ENCODE measurements at regions not wholly inside any gene's neighbourhood (a gene's known extent, or its start where the extent isn't known, plus 50 kb on each side); places are given as distances from the start of the nearest gene placed in this dataset.

GRCh38 chr20:39646874-39647413 is 684.8 kb downstream of the DHX35 start:
- Histone ChIP-seq H3K27ac (ENCODE audit: low read length) (no peak overlapping the region), H3K36me3 (ENCODE audit: control insufficient read depth, low read depth, low read length) (no peaks in the 10 kb centered on the region), H3K9me3 (ENCODE audit: control insufficient read depth, low read depth, low read length) (no peaks in the 10 kb centered on the region), H3K9ac (ENCODE audit: low read length) (no peak overlapping the region), H3K27me3 (ENCODE audit: control insufficient read depth, insufficient read depth, low read length) (no peaks in the 10 kb centered on the region), H3K4me1 (ENCODE audit: control insufficient read depth, low read depth, low read length) (peaks cover 13% of the 10 kb centered on the region), H3K4me3 (ENCODE audit: low read length) (no peak overlapping the region)

- H3K27me3 ChIP-seq (ENCODE audit: control insufficient read depth, insufficient read depth, low read length): no peaks in the 10 kb centered on the region
- no peak overlapping the region for H3K27ac ChIP-seq (ENCODE audit: low read length)
- no peaks in the 10 kb centered on the region for H3K9me3 ChIP-seq (ENCODE audit: control insufficient read depth, low read depth, low read length)
- H3K4me1 ChIP-seq (ENCODE audit: control insufficient read depth, low read depth, low read length): peaks cover 13% of the 10 kb centered on the region
- H3K4me3 ChIP-seq (ENCODE audit: low read length): no peak overlapping the region
- H3K36me3 ChIP-seq (ENCODE audit: control insufficient read depth, low read depth, low read length): no peaks in the 10 kb centered on the region
- no peak overlapping the region for H3K9ac ChIP-seq (ENCODE audit: low read length)
These were observed 683.0 kb downstream of the DHX35 start for GRCh38 chr20:39645131-39645530.

- H3K4me1 ChIP-seq (ENCODE audit: control insufficient read depth, low read depth, low read length): peaks cover 13% of the 10 kb centered on the region
- H3K9me3 ChIP-seq (ENCODE audit: control insufficient read depth, low read depth, low read length): no peaks in the 10 kb centered on the region
- H3K36me3 ChIP-seq (ENCODE audit: control insufficient read depth, low read depth, low read length): no peaks in the 10 kb centered on the region
- H3K4me3 ChIP-seq (ENCODE audit: low read length): no peak overlapping the region
- H3K27me3 ChIP-seq (ENCODE audit: control insufficient read depth, insufficient read depth, low read length): no peaks in the 10 kb centered on the region
- H3K27ac ChIP-seq (ENCODE audit: low read length): no peak overlapping the region
- no peak overlapping the region for H3K9ac ChIP-seq (ENCODE audit: low read length)
These were observed 681.1 kb downstream of the DHX35 start for GRCh38 chr20:39643292-39643691.

- peaks cover 13% of the 10 kb centered on the region for H3K4me1 ChIP-seq (ENCODE audit: control insufficient read depth, low read depth, low read length)
- no peak overlapping the region for H3K4me3 ChIP-seq (ENCODE audit: low read length)
- no peaks in the 10 kb centered on the region for H3K9me3 ChIP-seq (ENCODE audit: control insufficient read depth, low read depth, low read length)
- H3K36me3 ChIP-seq (ENCODE audit: control insufficient read depth, low read depth, low read length): no peaks in the 10 kb centered on the region
- H3K27ac ChIP-seq (ENCODE audit: low read length): no peak overlapping the region
- H3K27me3 ChIP-seq (ENCODE audit: control insufficient read depth, insufficient read depth, low read length): no peaks in the 10 kb centered on the region
- no peak overlapping the region for H3K9ac ChIP-seq (ENCODE audit: low read length)
These were observed 679.3 kb downstream of the DHX35 start for GRCh38 chr20:39641423-39641822.

GRCh38 chr20:39640147-39640546 is 678.0 kb downstream of the DHX35 start:
- Histone ChIP-seq H3K9ac (ENCODE audit: low read length) (no peak overlapping the region), H3K4me3 (ENCODE audit: low read length) (no peak overlapping the region), H3K9me3 (ENCODE audit: control insufficient read depth, low read depth, low read length) (no peaks in the 10 kb centered on the region)

GRCh38 chr20:39638731-39639130 is 676.6 kb downstream of the DHX35 start:
- no peaks in the 10 kb centered on the region for H3K9me3 ChIP-seq (ENCODE audit: control insufficient read depth, low read depth, low read length)
- H3K36me3 ChIP-seq (ENCODE audit: control insufficient read depth, low read depth, low read length): no peaks in the 10 kb centered on the region
- H3K27ac ChIP-seq (ENCODE audit: low read length): no peak overlapping the region
- H3K27me3 ChIP-seq (ENCODE audit: control insufficient read depth, insufficient read depth, low read length): no peaks in the 10 kb centered on the region
- H3K4me1 ChIP-seq (ENCODE audit: control insufficient read depth, low read depth, low read length): peaks cover 4% of the 10 kb centered on the region
- H3K4me3 ChIP-seq (ENCODE audit: low read length): no peak overlapping the region
- H3K9ac ChIP-seq (ENCODE audit: low read length): no peak overlapping the region

More at GRCh38 chr20:39640147-39640546, 678.0 kb downstream of the DHX35 start:
- Histone ChIP-seq H3K36me3 (ENCODE audit: control insufficient read depth, low read depth, low read length) (no peaks in the 10 kb centered on the region), H3K4me1 (ENCODE audit: control insufficient read depth, low read depth, low read length) (peaks cover 8% of the 10 kb centered on the region), H3K27me3 (ENCODE audit: control insufficient read depth, insufficient read depth, low read length) (no peaks in the 10 kb centered on the region), H3K27ac (ENCODE audit: low read length) (no peak overlapping the region)

- H3K27me3 ChIP-seq (ENCODE audit: control insufficient read depth, insufficient read depth, low read length): no peaks in the 10 kb centered on the region
- H3K9me3 ChIP-seq (ENCODE audit: control insufficient read depth, low read depth, low read length): no peaks in the 10 kb centered on the region
- H3K9ac ChIP-seq (ENCODE audit: low read length): no peak overlapping the region
- H3K4me3 ChIP-seq (ENCODE audit: low read length): no peak overlapping the region
- H3K36me3 ChIP-seq (ENCODE audit: control insufficient read depth, low read depth, low read length): no peaks in the 10 kb centered on the region
- no peak overlapping the region for H3K27ac ChIP-seq (ENCODE audit: low read length)
- no peaks in the 10 kb centered on the region for H3K4me1 ChIP-seq (ENCODE audit: control insufficient read depth, low read depth, low read length)
These were observed 671.5 kb downstream of the DHX35 start for GRCh38 chr20:39633689-39634088.

- Histone ChIP-seq H3K27ac (ENCODE audit: low read length) (no peak overlapping the region), H3K4me3 (ENCODE audit: low read length) (no peak overlapping the region), H3K9me3 (ENCODE audit: control insufficient read depth, low read depth, low read length) (no peaks in the 10 kb centered on the region), H3K4me1 (ENCODE audit: control insufficient read depth, low read depth, low read length) (no peaks in the 10 kb centered on the region), H3K9ac (ENCODE audit: low read length) (no peak overlapping the region), H3K27me3 (ENCODE audit: control insufficient read depth, insufficient read depth, low read length) (no peaks in the 10 kb centered on the region), H3K36me3 (ENCODE audit: control insufficient read depth, low read depth, low read length) (no peaks in the 10 kb centered on the region)
These were observed 670.6 kb downstream of the DHX35 start for GRCh38 chr20:39632757-39633156.

GRCh38 chr20:39632176-39632575 is 670.0 kb downstream of the DHX35 start:
- H3K4me3 ChIP-seq (ENCODE audit: low read length): no peak overlapping the region
- no peak overlapping the region for H3K9ac ChIP-seq (ENCODE audit: low read length)
- no peaks in the 10 kb centered on the region for H3K9me3 ChIP-seq (ENCODE audit: control insufficient read depth, low read depth, low read length)
- no peaks in the 10 kb centered on the region for H3K4me1 ChIP-seq (ENCODE audit: control insufficient read depth, low read depth, low read length)
- H3K27ac ChIP-seq (ENCODE audit: low read length): no peak overlapping the region
- no peaks in the 10 kb centered on the region for H3K27me3 ChIP-seq (ENCODE audit: control insufficient read depth, insufficient read depth, low read length)
- H3K36me3 ChIP-seq (ENCODE audit: control insufficient read depth, low read depth, low read length): no peaks in the 10 kb centered on the region

- no peak overlapping the region for H3K9ac ChIP-seq (ENCODE audit: low read length)
- no peaks in the 10 kb centered on the region for H3K4me1 ChIP-seq (ENCODE audit: control insufficient read depth, low read depth, low read length)
- H3K9me3 ChIP-seq (ENCODE audit: control insufficient read depth, low read depth, low read length): no peaks in the 10 kb centered on the region
- no peaks in the 10 kb centered on the region for H3K27me3 ChIP-seq (ENCODE audit: control insufficient read depth, insufficient read depth, low read length)
- no peaks in the 10 kb centered on the region for H3K36me3 ChIP-seq (ENCODE audit: control insufficient read depth, low read depth, low read length)
- H3K4me3 ChIP-seq (ENCODE audit: low read length): no peak overlapping the region
- H3K27ac ChIP-seq (ENCODE audit: low read length): no peak overlapping the region
These were observed 669.4 kb downstream of the DHX35 start for GRCh38 chr20:39631557-39631956.

GRCh38 chr20:39630215-39630908 is 668.2 kb downstream of the DHX35 start:
- H3K9ac ChIP-seq (ENCODE audit: low read length): no peak overlapping the region
- H3K4me1 ChIP-seq (ENCODE audit: control insufficient read depth, low read depth, low read length): no peaks in the 10 kb centered on the region
- no peak overlapping the region for H3K27ac ChIP-seq (ENCODE audit: low read length)
- H3K36me3 ChIP-seq (ENCODE audit: control insufficient read depth, low read depth, low read length): no peaks in the 10 kb centered on the region
- H3K9me3 ChIP-seq (ENCODE audit: control insufficient read depth, low read depth, low read length): no peaks in the 10 kb centered on the region
- no peak overlapping the region for H3K4me3 ChIP-seq (ENCODE audit: low read length)
- H3K27me3 ChIP-seq (ENCODE audit: control insufficient read depth, insufficient read depth, low read length): no peaks in the 10 kb centered on the region

GRCh38 chr20:39627765-39628164 is 665.6 kb downstream of the DHX35 start:
- Histone ChIP-seq H3K9me3 (ENCODE audit: control insufficient read depth, low read depth, low read length) (no peaks in the 10 kb centered on the region), H3K36me3 (ENCODE audit: control insufficient read depth, low read depth, low read length) (no peaks in the 10 kb centered on the region), H3K27ac (ENCODE audit: low read length) (no peak overlapping the region), H3K9ac (ENCODE audit: low read length) (no peak overlapping the region), H3K4me3 (ENCODE audit: low read length) (no peak overlapping the region), H3K4me1 (ENCODE audit: control insufficient read depth, low read depth, low read length) (no peaks in the 10 kb centered on the region), H3K27me3 (ENCODE audit: control insufficient read depth, insufficient read depth, low read length) (no peaks in the 10 kb centered on the region)
